Transverse colon (tissue), 4 donors: ENCODE measurements at regions not wholly inside any gene's neighbourhood (a gene's known extent, or its start where the extent isn't known, plus 50 kb on each side); places are given as distances from the start of the nearest gene placed in this dataset.
"Not testable (repeated sequence)": the region's sequence is repeated elsewhere in the genome, so short reads cannot be mapped to it uniquely, and the experiment has no call there.

Experiments
- CTCF ChIP-seq, 5 experiments: fragments of 200-600 bp in 3 of 5; fragments of 450-650 bp in 2 of 5; sonication (generic) in 3 of 5; IDR thresholded peaks; 1 replicate in 2 of 5; 2 replicates in 3 of 5; pipeline ENCODE4 v1.5.1; 2016 to 2017; ENCODE audit warnings: antibody characterized with exemption in 5 of 5, inconsistent platforms in 3 of 5, mild to moderate bottlenecking in 2 of 5, moderate library complexity in 1 of 5
- EP300 ChIP-seq: sonication (generic); formaldehyde crosslinking; IDR thresholded peaks from one replicate; pipeline ENCODE4 v1.6.1; 2017; ENCODE audit warnings: antibody characterized with exemption, low read depth
- POLR2AphosphoS5 ChIP-seq, 3 donors: sonication (generic); formaldehyde crosslinking; IDR thresholded peaks; one replicate each; pipeline ENCODE4 v1.6.1; 2016; ENCODE audit warnings: antibody characterized with exemption in 3 of 3

GRCh38 chr1:195722852-195723795, 885.1 kb downstream of the KCNT2 start:
- TF ChIP-seq CTCF (IDR thresholded peaks at IDR 0.05); EP300; POLR2AphosphoS5 (IDR thresholded peaks at IDR 0.05): not testable (repeated sequence)
